T47D (cell line): ENCODE measurements at regions not wholly inside any gene's neighbourhood (a gene's known extent, or its start where the extent isn't known, plus 50 kb on each side); places are given as distances from the start of the nearest gene placed in this dataset.

Experiments
- DNase-seq, 2 experiments: peaks; one replicate each; pipeline versions ENCODE4 v3.0.0 to v3.0.0-alpha.2; 2011 to 2012; ENCODE audit warnings: low read depth in 1 of 2, low spot score in 1 of 2
- JUND ChIP-seq: IDR thresholded peaks from 2 replicates; pipeline ENCODE4 v1.6.1; 2012; ENCODE audit warnings: low read depth
- in situ Hi-C: cut with HindIII; loops from 2 replicates; pipeline ENCODE4 v1.10.0; 2016; ENCODE audit warnings: low sequenced_read_pairs, low pct_unique_long_range_greater_than_20kb

- DNase-seq, result no peak
- in situ Hi-C loops, result no loop called here
Measured at GRCh38 chr2:40786636-40787035, 334.7 kb upstream of the SLC8A1 start.

GRCh38 chr2:40797120-40797519 lies 345.2 kb upstream of the SLC8A1 start:
- TF ChIP-seq JUND, result no peak
- in situ Hi-C loops, result no loop called here
- no peak for DNase-seq

More at GRCh38 chr2:40786636-40787035, 334.7 kb upstream of the SLC8A1 start:
- no peak for TF ChIP-seq JUND

- in situ Hi-C loops, result no loop called here
- TF ChIP-seq JUND, result no peak
- no peak for DNase-seq
Measured at GRCh38 chr2:40803900-40804299, 352.0 kb upstream of the SLC8A1 start.

- in situ Hi-C loops, result no loop called here
- peak in 1 of 2 experiments; percentile 3 for DNase-seq
- TF ChIP-seq JUND, result no peak
Measured at GRCh38 chr2:40809156-40809555, 357.3 kb upstream of the SLC8A1 start.

GRCh38 chr2:40814616-40815015 lies 362.7 kb upstream of the SLC8A1 start:
- in situ Hi-C loops, result no loop called here

GRCh38 chr2:40820319-40820718 lies 368.4 kb upstream of the SLC8A1 start:
- DNase-seq, result peak in 1 of 2 experiments; percentile 32
- TF ChIP-seq JUND, result no peak
- in situ Hi-C loops, result no loop called here

More at GRCh38 chr2:40814616-40815015, 362.7 kb upstream of the SLC8A1 start:
- no peak for TF ChIP-seq JUND
- no peak for DNase-seq

- TF ChIP-seq JUND, result no peak
- DNase-seq, result no peak
- in situ Hi-C loops, result no loop called here
Measured at GRCh38 chr2:40823478-40823877, 371.6 kb upstream of the SLC8A1 start.

GRCh38 chr2:40824278-40824677 lies 372.4 kb upstream of the SLC8A1 start:
- in situ Hi-C loops, result no loop called here
- TF ChIP-seq JUND, result no peak
- no peak for DNase-seq

GRCh38 chr2:40827392-40827791 lies 375.5 kb upstream of the SLC8A1 start:
- TF ChIP-seq JUND, result no peak
- DNase-seq, result no peak
- in situ Hi-C loops, result no loop called here

GRCh38 chr2:40831321-40831873 lies 379.5 kb upstream of the SLC8A1 start:
- in situ Hi-C loops, result no loop called here
- no peak for DNase-seq
- TF ChIP-seq JUND, result no peak

GRCh38 chr2:40841856-40842255 lies 390.0 kb upstream of the SLC8A1 start:
- DNase-seq, result no peak
- no peak for TF ChIP-seq JUND
- in situ Hi-C loops, result no loop called here

GRCh38 chr2:40844353-40845277 lies 392.7 kb upstream of the SLC8A1 start:
- in situ Hi-C loops, result no loop called here
- peak; percentile 11 to 84 for DNase-seq
- TF ChIP-seq JUND, result no peak

- DNase-seq, result no peak
- in situ Hi-C loops, result no loop called here
- no peak for TF ChIP-seq JUND
Measured at GRCh38 chr2:40851661-40852060, 399.8 kb upstream of the SLC8A1 start.

GRCh38 chr2:40859617-40860016 lies 407.7 kb upstream of the SLC8A1 start:
- no peak for DNase-seq
- in situ Hi-C loops, result no loop called here
- TF ChIP-seq JUND, result no peak
